ENCODE measurements at regions not wholly inside any gene's neighbourhood (a gene's known extent, or its start where the extent isn't known, plus 50 kb on each side); places are given as distances from the start of the nearest gene placed in this dataset.

GRCh38 chr5:58381566-58381965 is 78.3 kb downstream of the PLK2 start:
- H3K36me3 Mint-ChIP-seq (ENCODE audit: insufficient read depth, unreplicated experiment) = no peaks in the 10 kb centered on the region
- peaks cover 16% of the 10 kb centered on the region for H3K9me3 Mint-ChIP-seq (ENCODE audit: unreplicated experiment)
- no TSS peak for BruUV-seq (replicated peaks)

GRCh38 chr5:58380655-58381054 is 79.2 kb downstream of the PLK2 start:
- peaks cover 11% of the 10 kb centered on the region for H3K9me3 ChIP-seq
- POLR2A ChIA-PET = no interaction called here
- intact Hi-C loops (cut with micrococcal nuclease; ENCODE audit: unreplicated experiment) = no loop called here
- H3K4me1 ChIP-seq = no peaks in the 10 kb centered on the region
- no peaks in the 10 kb centered on the region for H3K36me3 Mint-ChIP-seq (ENCODE audit: insufficient read depth, unreplicated experiment)
- peaks cover 16% of the 10 kb centered on the region for H3K9me3 Mint-ChIP-seq (ENCODE audit: unreplicated experiment)
- no peak overlapping the region for H3K27ac Mint-ChIP-seq (ENCODE audit: unreplicated experiment)
- H3K27me3 Mint-ChIP-seq (ENCODE audit: insufficient read depth, unreplicated experiment) = no peaks in the 10 kb centered on the region
- no peak overlapping the region for H3K4me3 ChIP-seq (ENCODE audit: low read depth, low read length)
- H3K4me1 Mint-ChIP-seq (ENCODE audit: low read depth, unreplicated experiment) = no peaks in the 10 kb centered on the region
- H3K27me3 ChIP-seq (replicated peaks; ENCODE audit: control insufficient read depth, insufficient read depth, low read length) = no peaks in the 10 kb centered on the region
- CTCF ChIA-PET = no interaction called here
- DNase-seq = no peak
- H3K4me3 Mint-ChIP-seq (ENCODE audit: unreplicated experiment) = no peak overlapping the region
- no TSS peak for BruUV-seq (replicated peaks)
- H3K36me3 ChIP-seq (ENCODE audit: control insufficient read depth, insufficient read depth, low read length) = no peaks in the 10 kb centered on the region
- TF ChIP-seq CTCF (IDR thresholded peaks at IDR 0.05; ENCODE audit: insufficient read depth in 1 of 2, low read depth in 1 of 2, low read length in 1 of 2, severe bottlenecking in 1 of 2, unreplicated experiment in 1 of 2) = no peak

More at GRCh38 chr5:58381566-58381965, 78.3 kb downstream of the PLK2 start:
- POLR2A ChIA-PET = no interaction called here
- Histone ChIP-seq H3K9me3 (peaks cover 11% of the 10 kb centered on the region), H3K27me3 (replicated peaks; ENCODE audit: control insufficient read depth, insufficient read depth, low read length) (no peaks in the 10 kb centered on the region), H3K4me3 (ENCODE audit: low read depth, low read length) (no peak overlapping the region), H3K36me3 (ENCODE audit: control insufficient read depth, insufficient read depth, low read length) (no peaks in the 10 kb centered on the region), H3K4me1 (no peaks in the 10 kb centered on the region)
- Mint-ChIP-seq H3K27ac (ENCODE audit: unreplicated experiment) (no peak overlapping the region), H3K4me1 (ENCODE audit: low read depth, unreplicated experiment) (no peaks in the 10 kb centered on the region), H3K27me3 (ENCODE audit: insufficient read depth, unreplicated experiment) (no peaks in the 10 kb centered on the region), H3K4me3 (ENCODE audit: unreplicated experiment) (no peak overlapping the region)
- no peak for TF ChIP-seq CTCF (IDR thresholded peaks at IDR 0.05; ENCODE audit: insufficient read depth in 1 of 2, low read depth in 1 of 2, low read length in 1 of 2, severe bottlenecking in 1 of 2, unreplicated experiment in 1 of 2)
- intact Hi-C loops (cut with micrococcal nuclease; ENCODE audit: unreplicated experiment) = no loop called here
- no peak for DNase-seq
- CTCF ChIA-PET = no interaction called here

- BruUV-seq (replicated peaks) = no TSS peak
Measured at GRCh38 chr5:58378613-58379390, 81.1 kb downstream of the PLK2 start.

More at GRCh38 chr5:58378613-58379390, 81.1 kb downstream of the PLK2 start:
- Histone ChIP-seq H3K4me3 (ENCODE audit: low read depth, low read length) (no peak overlapping the region), H3K9me3 (peaks cover 11% of the 10 kb centered on the region), H3K4me1 (no peaks in the 10 kb centered on the region), H3K27me3 (replicated peaks; ENCODE audit: control insufficient read depth, insufficient read depth, low read length) (no peaks in the 10 kb centered on the region), H3K36me3 (ENCODE audit: control insufficient read depth, insufficient read depth, low read length) (no peaks in the 10 kb centered on the region)
- Mint-ChIP-seq H3K27ac (ENCODE audit: unreplicated experiment) (no peak overlapping the region), H3K27me3 (ENCODE audit: insufficient read depth, unreplicated experiment) (no peaks in the 10 kb centered on the region), H3K4me3 (ENCODE audit: unreplicated experiment) (no peak overlapping the region), H3K4me1 (ENCODE audit: low read depth, unreplicated experiment) (no peaks in the 10 kb centered on the region), H3K9me3 (ENCODE audit: unreplicated experiment) (peaks cover 16% of the 10 kb centered on the region), H3K36me3 (ENCODE audit: insufficient read depth, unreplicated experiment) (no peaks in the 10 kb centered on the region)
- intact Hi-C loops (cut with micrococcal nuclease; ENCODE audit: unreplicated experiment) = no loop called here
- ChIA-PET POLR2A (no interaction called here), CTCF (no interaction called here)
- TF ChIP-seq CTCF (IDR thresholded peaks at IDR 0.05; ENCODE audit: insufficient read depth in 1 of 2, low read depth in 1 of 2, low read length in 1 of 2, severe bottlenecking in 1 of 2, unreplicated experiment in 1 of 2) = no peak
- DNase-seq = no peak
